Panc1 (cell line): ENCODE measurements at regions not wholly inside any gene's neighbourhood (a gene's known extent, or its start where the extent isn't known, plus 50 kb on each side); places are given as distances from the start of the nearest gene placed in this dataset.

ENCODE experiments used
- ATAC-seq: fragments of 200-7000 bp; cut with Tn5 transposase; 2 replicates; pipeline ENCODE4 v1.9.1; 2020; ENCODE audit warnings: mild to moderate bottlenecking, moderate library complexity
- BruUV-seq: library from RNA; stranded (reverse); fragments of 400-500 nt; replicated peaks from 2 replicates; lab custom pipeline; 2021; lab: Mats Ljungman, UMichigan
- CTCF ChIA-PET: fragments of 300-600 bp; sonication (Branson Sonifier 250); formaldehyde crosslinking; loops from one replicate; lab custom pipeline; 2022; ENCODE audit warnings: antibody characterized with exemption; lab: Charles Lee
- POLR2A ChIA-PET: fragments of 300-600 bp; sonication (Branson Sonifier 250); formaldehyde crosslinking; loops from one replicate; lab custom pipeline; 2022; ENCODE audit warnings: antibody characterized with exemption; lab: Charles Lee
- DNase-seq: peaks from one replicate; pipeline ENCODE4 v3.0.0-alpha.2; 2010; ENCODE audit warnings: low read depth, low spot score
- H3K27ac ChIP-seq: 2 replicates; pipeline ENCODE4 v1.5.1; 2011; ENCODE audit warnings: mild to moderate bottlenecking, low read length, inconsistent platforms
- H3K27me3 ChIP-seq: fragments of 200-500 bp; sonication (Bioruptor generic); 2 replicates; pipeline ENCODE4 v1.6.0; 2014; ENCODE audit warnings: low read length, inconsistent platforms; ENCODE audit not compliant: control insufficient read depth, insufficient read depth
- H3K36me3 ChIP-seq: fragments of 200-500 bp; sonication (Bioruptor generic); 2 replicates; pipeline ENCODE4 v1.5.1; 2014; ENCODE audit warnings: inconsistent platforms, mild to moderate bottlenecking, low read length, moderate library complexity; ENCODE audit not compliant: control insufficient read depth, insufficient read depth
- H3K4me1 ChIP-seq: 2 replicates; pipeline ENCODE4 v1.5.1; 2011; ENCODE audit warnings: inconsistent platforms, mild to moderate bottlenecking, low read length, moderate library complexity; ENCODE audit not compliant: control insufficient read depth, insufficient read depth
- H3K4me3 ChIP-seq, 2 experiments: 2 replicates each; pipeline ENCODE4 v1.5.1; 2011 to 2012; ENCODE audit warnings: low read depth in 2 of 2, low read length in 2 of 2, mild to moderate bottlenecking in 2 of 2, inconsistent platforms in 1 of 2, moderate library complexity in 1 of 2
- H3K9me3 ChIP-seq: fragments of 200-500 bp; sonication (Bioruptor generic); 2 replicates; pipeline ENCODE4 v1.5.1; 2014; ENCODE audit warnings: low read depth, mild to moderate bottlenecking, inconsistent platforms, low read length, moderate library complexity; ENCODE audit not compliant: control insufficient read depth, insufficient read depth
- POLR2AphosphoS5 ChIP-seq: IDR thresholded peaks from 2 replicates; pipeline ENCODE4 v1.6.1; 2012; ENCODE audit warnings: mild to moderate bottlenecking, low read depth, low read length, moderate library complexity
- SIN3A ChIP-seq: IDR thresholded peaks from 2 replicates; pipeline ENCODE4 v1.6.1; 2012; ENCODE audit warnings: low read depth, mild to moderate bottlenecking, low read length, moderate library complexity, borderline replicate concordance; ENCODE audit not compliant: insufficient read depth
- TCF7L2 ChIP-seq: IDR thresholded peaks from 2 replicates; pipeline ENCODE4 v1.6.1; 2011; ENCODE audit warnings: mild to moderate bottlenecking, low read depth, low read length, inconsistent platforms
- in situ Hi-C: cut with HindIII; loops from 2 replicates; pipeline ENCODE4 v1.10.0; 2016; ENCODE audit warnings: low sequenced_read_pairs, low pct_unique_long_range_greater_than_20kb
- intact Hi-C: fragments of 100-400 bp; cut with micrococcal nuclease; formaldehyde crosslinking; loops from one replicate; pipeline ENCODE4 v1.10.0; 2022; ENCODE audit not compliant: unreplicated experiment
- TF ChIP-seq, protein P1 (sequence below): fragments of 450-650 bp; IDR thresholded peaks from 2 replicates; pipeline ENCODE4 v1.5.1; 2017; ENCODE audit warnings: mild to moderate bottlenecking
- TF ChIP-seq, protein P2 (sequence below), 2 experiments: IDR thresholded peaks; 2 replicates each; pipeline ENCODE4 v1.6.1; 2011 to 2012; ENCODE audit warnings: low read depth in 2 of 2, control low read depth in 1 of 2, low read length in 1 of 2, mild to moderate bottlenecking in 1 of 2, moderate library complexity in 1 of 2; ENCODE audit not compliant: insufficient read depth in 1 of 2

DNA sequence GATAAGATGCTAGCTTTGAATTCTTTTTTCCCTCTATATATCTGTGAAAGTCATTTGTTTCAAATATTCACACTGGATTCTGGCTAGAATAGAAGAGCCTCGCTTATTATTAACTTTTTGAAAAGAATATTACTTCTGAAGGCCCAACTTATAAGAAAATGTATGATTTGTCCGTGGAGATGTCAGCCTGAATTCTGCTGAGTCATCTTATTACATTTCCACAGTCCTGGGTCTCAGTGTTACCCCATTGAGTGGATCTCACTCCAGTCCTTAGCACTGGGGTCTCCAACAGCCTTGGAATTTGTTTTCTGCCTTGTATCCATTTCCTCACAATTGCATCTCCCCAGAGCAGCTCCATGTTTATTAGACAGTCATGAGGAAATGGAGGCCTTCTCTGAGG lies 907.9 kb downstream of the VRK1 start:
- Histone ChIP-seq H3K9me3 (no peaks in the 10 kb centered on the region), H3K36me3 (no peaks in the 10 kb centered on the region), H3K4me3 (no peak overlapping the region), H3K27me3 (no peaks in the 10 kb centered on the region), H3K27ac (no peak overlapping the region), H3K4me1 (no peaks in the 10 kb centered on the region)
- CTCF ChIA-PET = no interaction called here
- TF ChIP-seq TCF7L2 (no peak), POLR2AphosphoS5 (no peak), SIN3A (no peak)
- TF ChIP-seq, protein P1, sequence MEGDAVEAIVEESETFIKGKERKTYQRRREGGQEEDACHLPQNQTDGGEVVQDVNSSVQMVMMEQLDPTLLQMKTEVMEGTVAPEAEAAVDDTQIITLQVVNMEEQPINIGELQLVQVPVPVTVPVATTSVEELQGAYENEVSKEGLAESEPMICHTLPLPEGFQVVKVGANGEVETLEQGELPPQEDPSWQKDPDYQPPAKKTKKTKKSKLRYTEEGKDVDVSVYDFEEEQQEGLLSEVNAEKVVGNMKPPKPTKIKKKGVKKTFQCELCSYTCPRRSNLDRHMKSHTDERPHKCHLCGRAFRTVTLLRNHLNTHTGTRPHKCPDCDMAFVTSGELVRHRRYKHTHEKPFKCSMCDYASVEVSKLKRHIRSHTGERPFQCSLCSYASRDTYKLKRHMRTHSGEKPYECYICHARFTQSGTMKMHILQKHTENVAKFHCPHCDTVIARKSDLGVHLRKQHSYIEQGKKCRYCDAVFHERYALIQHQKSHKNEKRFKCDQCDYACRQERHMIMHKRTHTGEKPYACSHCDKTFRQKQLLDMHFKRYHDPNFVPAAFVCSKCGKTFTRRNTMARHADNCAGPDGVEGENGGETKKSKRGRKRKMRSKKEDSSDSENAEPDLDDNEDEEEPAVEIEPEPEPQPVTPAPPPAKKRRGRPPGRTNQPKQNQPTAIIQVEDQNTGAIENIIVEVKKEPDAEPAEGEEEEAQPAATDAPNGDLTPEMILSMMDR = no peak
- TF ChIP-seq, protein P2, sequence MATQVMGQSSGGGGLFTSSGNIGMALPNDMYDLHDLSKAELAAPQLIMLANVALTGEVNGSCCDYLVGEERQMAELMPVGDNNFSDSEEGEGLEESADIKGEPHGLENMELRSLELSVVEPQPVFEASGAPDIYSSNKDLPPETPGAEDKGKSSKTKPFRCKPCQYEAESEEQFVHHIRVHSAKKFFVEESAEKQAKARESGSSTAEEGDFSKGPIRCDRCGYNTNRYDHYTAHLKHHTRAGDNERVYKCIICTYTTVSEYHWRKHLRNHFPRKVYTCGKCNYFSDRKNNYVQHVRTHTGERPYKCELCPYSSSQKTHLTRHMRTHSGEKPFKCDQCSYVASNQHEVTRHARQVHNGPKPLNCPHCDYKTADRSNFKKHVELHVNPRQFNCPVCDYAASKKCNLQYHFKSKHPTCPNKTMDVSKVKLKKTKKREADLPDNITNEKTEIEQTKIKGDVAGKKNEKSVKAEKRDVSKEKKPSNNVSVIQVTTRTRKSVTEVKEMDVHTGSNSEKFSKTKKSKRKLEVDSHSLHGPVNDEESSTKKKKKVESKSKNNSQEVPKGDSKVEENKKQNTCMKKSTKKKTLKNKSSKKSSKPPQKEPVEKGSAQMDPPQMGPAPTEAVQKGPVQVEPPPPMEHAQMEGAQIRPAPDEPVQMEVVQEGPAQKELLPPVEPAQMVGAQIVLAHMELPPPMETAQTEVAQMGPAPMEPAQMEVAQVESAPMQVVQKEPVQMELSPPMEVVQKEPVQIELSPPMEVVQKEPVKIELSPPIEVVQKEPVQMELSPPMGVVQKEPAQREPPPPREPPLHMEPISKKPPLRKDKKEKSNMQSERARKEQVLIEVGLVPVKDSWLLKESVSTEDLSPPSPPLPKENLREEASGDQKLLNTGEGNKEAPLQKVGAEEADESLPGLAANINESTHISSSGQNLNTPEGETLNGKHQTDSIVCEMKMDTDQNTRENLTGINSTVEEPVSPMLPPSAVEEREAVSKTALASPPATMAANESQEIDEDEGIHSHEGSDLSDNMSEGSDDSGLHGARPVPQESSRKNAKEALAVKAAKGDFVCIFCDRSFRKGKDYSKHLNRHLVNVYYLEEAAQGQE (IDR thresholded peaks at IDR 0.05; ENCODE audit: insufficient read depth in 1 of 2, low read depth in 2 of 2, low read length in 1 of 2) = no peak
- ATAC-seq (no peak), DNase-seq (no peak)
- intact Hi-C loops (no loop called here), in situ Hi-C loops (no loop called here)
- POLR2A ChIA-PET = no interaction called here
- BruUV-seq = no TSS peak

DNA sequence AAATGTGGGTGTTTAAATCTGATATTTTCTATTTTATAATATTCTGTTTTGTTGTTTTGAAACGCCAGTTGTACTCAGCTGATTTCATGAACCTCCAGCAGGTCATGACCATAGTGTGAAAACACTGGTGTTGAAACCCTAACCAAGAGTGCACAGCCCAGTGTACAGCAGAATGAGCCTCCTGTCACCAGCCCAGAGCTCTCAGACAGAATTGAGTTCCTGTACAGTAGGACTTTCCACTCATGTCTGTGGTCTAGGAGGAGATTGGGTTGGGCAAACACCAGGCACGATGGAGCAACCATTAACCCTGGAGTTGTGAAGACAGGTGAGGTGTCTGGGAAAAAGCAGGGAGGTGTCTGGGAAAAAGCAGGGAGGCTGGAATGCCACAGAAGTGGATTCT lies 908.8 kb downstream of the VRK1 start:
- Histone ChIP-seq H3K4me1 (no peaks in the 10 kb centered on the region), H3K4me3 (no peak overlapping the region), H3K36me3 (no peaks in the 10 kb centered on the region), H3K27ac (no peak overlapping the region), H3K27me3 (no peaks in the 10 kb centered on the region), H3K9me3 (no peaks in the 10 kb centered on the region)
- CTCF ChIA-PET = no interaction called here
- TF ChIP-seq TCF7L2 (no peak), POLR2AphosphoS5 (no peak), SIN3A (no peak)
- TF ChIP-seq, protein P1 = no peak
- TF ChIP-seq, protein P2 (IDR thresholded peaks at IDR 0.05; ENCODE audit: insufficient read depth in 1 of 2, low read depth in 2 of 2, low read length in 1 of 2) = no peak
- POLR2A ChIA-PET = no interaction called here
- in situ Hi-C loops = no loop called here
- intact Hi-C loops = no loop called here
- no peak for DNase-seq
- no peak for ATAC-seq
- BruUV-seq = no TSS peak
